ENCODE measurements at regions not wholly inside any gene's neighbourhood (a gene's known extent, or its start where the extent isn't known, plus 50 kb on each side); places are given as distances from the start of the nearest gene placed in this dataset.
"Not testable (repeated sequence)": the region's sequence is repeated elsewhere in the genome, so short reads cannot be mapped to it uniquely, and the experiment has no call there.

GRCh38 chr2:122080871-122081270 lies 325.4 kb downstream of the TSN start:
- POLR2A ChIA-PET (ENCODE audit: low non-redundant PET) = no interaction called here
- H3K27ac ChIP-seq = no peak overlapping the region
- DNase-seq (ENCODE audit: low spot score) = no peak
- CTCF ChIA-PET = interaction anchor here (0.8 kb wide), 1 partner anchor 14 kb away, joined by 3 read pairs; no protein-coding TSS in a partner anchor
- no peak for TF ChIP-seq CTCF (conservative IDR thresholded peaks at IDR 0.05; ENCODE audit: low read depth)

GRCh38 chr2:122081751-122082150 lies 326.3 kb downstream of the TSN start:
- DNase-seq (ENCODE audit: low spot score) = no peak
- POLR2A ChIA-PET (ENCODE audit: low non-redundant PET) = no interaction called here
- CTCF ChIA-PET = no interaction called here
- no peak for TF ChIP-seq CTCF (conservative IDR thresholded peaks at IDR 0.05; ENCODE audit: low read depth)
- no peak overlapping the region for H3K27ac ChIP-seq

GRCh38 chr2:122083256-122084048 lies 328.0 kb downstream of the TSN start:
- ChIA-PET CTCF (no interaction called here), POLR2A (ENCODE audit: low non-redundant PET) (no interaction called here)
- H3K27ac ChIP-seq = no peak overlapping the region

GRCh38 chr2:122085672-122086071 lies 330.2 kb downstream of the TSN start:
- CTCF ChIA-PET; H3K27ac ChIP-seq; POLR2A ChIA-PET (ENCODE audit: low non-redundant PET); DNase-seq (ENCODE audit: low spot score): not testable (repeated sequence)

More at GRCh38 chr2:122083256-122084048, 328.0 kb downstream of the TSN start:
- no peak for DNase-seq (ENCODE audit: low spot score)
- TF ChIP-seq CTCF (conservative IDR thresholded peaks at IDR 0.05; ENCODE audit: low read depth) = no peak

- DNase-seq (ENCODE audit: low spot score) = no peak
- ChIA-PET CTCF (no interaction called here), POLR2A (ENCODE audit: low non-redundant PET) (no interaction called here)
- TF ChIP-seq CTCF (conservative IDR thresholded peaks at IDR 0.05; ENCODE audit: low read depth) = no peak
- H3K27ac ChIP-seq = no peak overlapping the region
Observed at GRCh38 chr2:122094557-122094956, 339.1 kb downstream of the TSN start.

GRCh38 chr2:122096761-122097160 lies 341.3 kb downstream of the TSN start:
- peak; percentile 13 for DNase-seq (ENCODE audit: low spot score)
- H3K27ac ChIP-seq = no peak overlapping the region
- CTCF ChIA-PET = no interaction called here
- no peak for TF ChIP-seq CTCF (conservative IDR thresholded peaks at IDR 0.05; ENCODE audit: low read depth)
- POLR2A ChIA-PET (ENCODE audit: low non-redundant PET) = no interaction called here

GRCh38 chr2:122098306-122098705 lies 342.9 kb downstream of the TSN start:
- ChIA-PET POLR2A (ENCODE audit: low non-redundant PET) (no interaction called here), CTCF (no interaction called here)
- no peak overlapping the region for H3K27ac ChIP-seq
- DNase-seq (ENCODE audit: low spot score) = no peak
- no peak for TF ChIP-seq CTCF (conservative IDR thresholded peaks at IDR 0.05; ENCODE audit: low read depth)
